ENCODE measurements at regions not wholly inside any gene's neighbourhood (a gene's known extent, or its start where the extent isn't known, plus 50 kb on each side); places are given as distances from the start of the nearest gene placed in this dataset.

DNA sequence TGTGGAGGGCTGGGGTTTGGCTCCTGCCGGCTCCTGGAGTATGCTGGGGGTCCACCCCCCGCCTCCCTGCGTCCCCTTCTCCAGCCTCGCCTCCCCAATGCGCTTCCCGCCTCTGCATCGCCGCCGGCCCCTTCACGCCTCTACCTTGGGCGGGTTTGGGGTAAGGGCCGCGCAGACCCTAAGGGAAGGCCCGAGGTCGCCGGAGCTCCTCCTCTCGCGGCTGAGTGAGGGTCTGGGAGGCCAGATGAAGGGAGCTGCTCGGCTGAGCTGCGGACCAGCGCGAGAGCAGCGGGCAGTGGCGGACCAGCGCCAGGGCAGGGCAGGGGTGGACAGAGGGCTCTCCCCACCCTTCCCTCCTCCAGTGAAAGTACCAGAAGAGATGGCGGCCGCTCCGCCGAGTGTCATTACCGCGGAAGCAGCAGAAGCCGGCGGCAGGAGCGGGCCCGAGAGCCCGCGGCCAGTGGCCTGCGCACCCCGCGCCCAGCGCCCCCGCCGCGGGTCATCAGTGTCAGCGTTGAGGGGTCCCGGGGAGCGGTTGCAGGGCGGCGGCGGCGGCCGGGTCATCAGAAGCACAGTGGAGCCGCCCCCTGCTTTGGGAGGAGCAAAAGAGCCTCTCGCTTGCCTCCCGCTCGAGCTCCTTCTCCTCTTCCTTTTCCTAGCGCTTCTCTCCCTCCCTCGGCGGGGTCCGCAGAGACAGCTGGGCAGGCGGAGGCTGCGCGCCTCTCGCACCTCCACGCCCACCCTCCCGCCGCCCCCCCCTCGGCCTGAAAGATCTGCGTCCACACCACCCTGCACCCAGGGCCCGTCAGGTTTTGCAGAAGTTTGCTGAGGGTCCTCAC lies 255.6 kb upstream of the CADM1 start:
- H3K4me1 ChIP-seq: no peaks in the 10 kb centered on the region
- no peaks in the 10 kb centered on the region for H3K27me3 ChIP-seq
- no peaks in the 10 kb centered on the region for H3K9me3 ChIP-seq (replicated peaks)
- H3K4me3 ChIP-seq: no peak overlapping the region
- DNase-seq: no peak
- H3K27ac ChIP-seq: no peak overlapping the region
- H3K36me3 ChIP-seq: no peaks in the 10 kb centered on the region

- Histone ChIP-seq H3K27ac (no peak overlapping the region), H3K4me1 (no peaks in the 10 kb centered on the region), H3K27me3 (no peaks in the 10 kb centered on the region), H3K4me3 (no peak overlapping the region), H3K9me3 (replicated peaks) (no peaks in the 10 kb centered on the region), H3K36me3 (no peaks in the 10 kb centered on the region)
- DNase-seq: no peak
Observed at GRCh38 chr11:115758011-115758410, 253.8 kb upstream of the CADM1 start.

- no peak overlapping the region for H3K4me3 ChIP-seq
- H3K27ac ChIP-seq: no peak overlapping the region
- no peaks in the 10 kb centered on the region for H3K9me3 ChIP-seq (replicated peaks)
- no peaks in the 10 kb centered on the region for H3K4me1 ChIP-seq
- no peak for DNase-seq
- H3K36me3 ChIP-seq: no peaks in the 10 kb centered on the region
- H3K27me3 ChIP-seq: no peaks in the 10 kb centered on the region
Observed at GRCh38 chr11:115751243-115752015, 247.2 kb upstream of the CADM1 start.

- Histone ChIP-seq H3K36me3 (no peaks in the 10 kb centered on the region), H3K4me1 (no peaks in the 10 kb centered on the region), H3K27me3 (no peaks in the 10 kb centered on the region), H3K9me3 (replicated peaks) (no peaks in the 10 kb centered on the region), H3K27ac (no peak overlapping the region), H3K4me3 (no peak overlapping the region)
- peak; percentile 31 to 33 for DNase-seq
Observed at GRCh38 chr11:115745610-115746512, 241.6 kb upstream of the CADM1 start.

GRCh38 chr11:115745066-115745465 lies 240.9 kb upstream of the CADM1 start:
- Histone ChIP-seq H3K4me3 (no peak overlapping the region), H3K27me3 (no peaks in the 10 kb centered on the region), H3K9me3 (replicated peaks) (no peaks in the 10 kb centered on the region), H3K36me3 (no peaks in the 10 kb centered on the region), H3K27ac (no peak overlapping the region), H3K4me1 (no peaks in the 10 kb centered on the region)
- DNase-seq: no peak

GRCh38 chr11:115743719-115744118 lies 239.5 kb upstream of the CADM1 start:
- Histone ChIP-seq H3K4me1 (no peaks in the 10 kb centered on the region), H3K27me3 (no peaks in the 10 kb centered on the region), H3K27ac (no peak overlapping the region), H3K4me3 (no peak overlapping the region), H3K36me3 (no peaks in the 10 kb centered on the region), H3K9me3 (replicated peaks) (no peaks in the 10 kb centered on the region)
- no peak for DNase-seq

DNA sequence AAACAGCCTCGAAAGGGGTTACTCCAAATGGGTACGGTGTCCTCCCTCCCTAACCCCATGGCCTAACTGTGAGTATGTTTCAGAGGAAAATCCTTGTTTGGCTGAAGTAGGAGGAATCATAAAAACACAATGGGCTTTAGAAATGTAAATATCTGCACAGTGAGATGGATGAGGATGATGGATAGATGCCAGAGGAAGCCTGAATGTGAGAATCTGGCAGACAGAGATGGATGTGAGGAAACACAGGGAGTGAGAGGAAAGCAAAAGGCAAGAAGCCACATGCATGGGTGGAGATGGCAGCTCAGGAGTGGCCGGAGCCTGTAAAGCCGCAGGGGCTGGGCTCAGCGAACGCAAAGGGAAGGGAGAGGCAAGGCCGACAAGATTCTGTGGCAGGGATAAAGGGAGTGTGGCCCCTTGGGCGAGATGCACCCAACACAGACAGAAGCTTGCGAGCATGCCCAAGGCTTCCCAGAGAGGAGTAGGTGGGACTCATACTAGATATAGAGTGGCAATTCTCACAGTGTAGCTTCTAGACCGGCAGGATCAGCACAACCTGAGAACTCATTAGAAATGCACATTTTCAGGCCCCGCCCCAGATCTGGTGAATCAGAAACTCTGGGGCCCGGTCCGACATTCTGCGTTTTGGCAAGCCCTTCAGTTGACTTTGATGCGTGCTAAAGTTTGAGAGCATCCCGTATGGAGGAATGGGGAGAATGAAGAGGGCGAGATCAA lies 237.3 kb upstream of the CADM1 start:
- H3K36me3 ChIP-seq: no peaks in the 10 kb centered on the region
- no peaks in the 10 kb centered on the region for H3K4me1 ChIP-seq
- no peaks in the 10 kb centered on the region for H3K27me3 ChIP-seq
- no peak for DNase-seq
- no peaks in the 10 kb centered on the region for H3K9me3 ChIP-seq (replicated peaks)
- H3K27ac ChIP-seq: no peak overlapping the region
- H3K4me3 ChIP-seq: no peak overlapping the region

- Histone ChIP-seq H3K27me3 (no peaks in the 10 kb centered on the region), H3K27ac (no peak overlapping the region)
Observed at GRCh38 chr11:115740324-115740723, 236.1 kb upstream of the CADM1 start.

GRCh38 chr11:115739878-115740277 lies 235.7 kb upstream of the CADM1 start:
- Histone ChIP-seq H3K36me3 (no peaks in the 10 kb centered on the region), H3K4me1 (no peaks in the 10 kb centered on the region), H3K27me3 (no peaks in the 10 kb centered on the region), H3K9me3 (replicated peaks) (no peaks in the 10 kb centered on the region), H3K27ac (no peak overlapping the region), H3K4me3 (no peak overlapping the region)
- no peak for DNase-seq

More at GRCh38 chr11:115740324-115740723, 236.1 kb upstream of the CADM1 start:
- no peaks in the 10 kb centered on the region for H3K36me3 ChIP-seq
- no peak overlapping the region for H3K4me3 ChIP-seq
- no peaks in the 10 kb centered on the region for H3K4me1 ChIP-seq
- DNase-seq: no peak
- H3K9me3 ChIP-seq (replicated peaks): no peaks in the 10 kb centered on the region

- Histone ChIP-seq H3K27me3 (no peaks in the 10 kb centered on the region), H3K36me3 (no peaks in the 10 kb centered on the region), H3K4me3 (no peak overlapping the region), H3K27ac (no peak overlapping the region), H3K4me1 (no peaks in the 10 kb centered on the region), H3K9me3 (replicated peaks) (no peaks in the 10 kb centered on the region)
- no peak for DNase-seq
Observed at GRCh38 chr11:115739146-115739545, 234.9 kb upstream of the CADM1 start.

- Histone ChIP-seq H3K4me1 (no peaks in the 10 kb centered on the region), H3K27ac (no peak overlapping the region), H3K27me3 (no peaks in the 10 kb centered on the region), H3K4me3 (no peak overlapping the region), H3K36me3 (no peaks in the 10 kb centered on the region), H3K9me3 (replicated peaks) (no peaks in the 10 kb centered on the region)
- no peak for DNase-seq
Observed at GRCh38 chr11:115737875-115738274, 233.7 kb upstream of the CADM1 start.

DNA sequence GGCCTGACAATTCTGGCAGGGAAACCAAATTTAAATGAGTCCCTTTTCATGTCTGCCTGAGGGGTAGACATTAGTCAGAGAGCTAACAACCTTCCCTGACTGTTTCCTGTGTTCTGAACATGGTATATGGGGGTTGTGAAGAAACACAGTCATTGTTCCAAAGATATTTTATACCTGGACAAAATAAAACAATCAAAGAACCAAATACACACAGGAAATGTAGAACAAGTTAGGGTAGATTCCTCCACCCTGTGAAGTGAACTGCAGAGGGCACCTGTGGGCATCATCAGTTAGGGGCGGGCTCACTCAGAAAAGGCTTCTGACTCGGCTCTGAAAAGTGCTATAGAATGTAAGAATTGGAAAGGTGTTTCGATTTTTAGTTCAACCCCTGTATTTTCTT lies 231.9 kb upstream of the CADM1 start:
- Histone ChIP-seq H3K4me3 (no peak overlapping the region), H3K27me3 (no peaks in the 10 kb centered on the region), H3K9me3 (replicated peaks) (no peaks in the 10 kb centered on the region), H3K4me1 (no peaks in the 10 kb centered on the region), H3K36me3 (no peaks in the 10 kb centered on the region), H3K27ac (no peak overlapping the region)
- DNase-seq: no peak

GRCh38 chr11:115724666-115725065 lies 220.5 kb upstream of the CADM1 start:
- Histone ChIP-seq H3K27me3 (no peaks in the 10 kb centered on the region), H3K9me3 (replicated peaks) (no peaks in the 10 kb centered on the region), H3K36me3 (no peaks in the 10 kb centered on the region), H3K4me3 (no peak overlapping the region), H3K27ac (no peak overlapping the region), H3K4me1 (no peaks in the 10 kb centered on the region)
- no peak for DNase-seq

GRCh38 chr11:115722711-115723110 lies 218.5 kb upstream of the CADM1 start:
- no peak overlapping the region for H3K4me3 ChIP-seq
- H3K4me1 ChIP-seq: no peaks in the 10 kb centered on the region
- no peaks in the 10 kb centered on the region for H3K27me3 ChIP-seq
- no peaks in the 10 kb centered on the region for H3K9me3 ChIP-seq (replicated peaks)
- no peak for DNase-seq
- no peaks in the 10 kb centered on the region for H3K36me3 ChIP-seq
- no peak overlapping the region for H3K27ac ChIP-seq

Measured in SJCRH30 (cell line).